Lower leg skin (tissue), 3 donors: ENCODE measurements at regions not wholly inside any gene's neighbourhood (a gene's known extent, or its start where the extent isn't known, plus 50 kb on each side); places are given as distances from the start of the nearest gene placed in this dataset.

Experiments
- CTCF ChIP-seq, 3 donors: fragments of 450-650 bp; IDR thresholded peaks; one replicate each; pipeline ENCODE4 v1.5.1; 2016; ENCODE audit warnings: antibody characterized with exemption in 3 of 3, mild to moderate bottlenecking in 3 of 3, moderate library complexity in 2 of 3
- POLR2A ChIP-seq, 2 donors: fragments of 450-650 bp; IDR thresholded peaks; one replicate each; pipeline ENCODE4 v1.6.1; 2016 to 2017; ENCODE audit warnings: antibody characterized with exemption in 2 of 2, mild to moderate bottlenecking in 1 of 2, moderate library complexity in 1 of 2

DNA sequence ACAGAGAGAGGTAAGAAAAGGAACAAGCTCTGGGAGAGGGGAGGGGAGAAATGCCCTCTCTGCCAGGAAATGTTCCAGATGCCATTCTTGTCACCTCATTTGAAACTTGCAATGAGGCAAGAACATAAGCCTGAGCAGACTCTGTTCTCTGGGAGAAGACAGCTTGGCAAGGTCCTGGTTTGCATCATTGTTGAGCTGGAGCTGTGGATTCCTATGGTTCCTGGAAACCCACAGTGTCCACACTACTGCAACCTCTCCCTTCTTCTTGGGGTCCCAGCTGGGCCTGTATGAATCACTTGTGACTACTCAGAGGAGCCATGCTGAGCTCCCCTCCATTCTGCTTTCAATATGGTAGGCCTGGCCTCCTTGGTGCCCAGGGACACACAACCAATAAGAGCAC lies 60.8 kb upstream of the HECTD2 start:
- TF ChIP-seq CTCF (IDR thresholded peaks at IDR 0.05) (no peak), POLR2A (IDR thresholded peaks at IDR 0.05) (no peak)
